Hepatocyte (in vitro differentiated cells): ENCODE measurements at regions not wholly inside any gene's neighbourhood (a gene's known extent, or its start where the extent isn't known, plus 50 kb on each side); places are given as distances from the start of the nearest gene placed in this dataset.

Experiments
- CTCF ChIP-seq: fragments of 200-600 bp; sonication (generic); IDR thresholded peaks from 2 replicates; pipeline ENCODE4 v1.5.1; 2016; ENCODE audit warnings: antibody characterized with exemption, mild to moderate bottlenecking; ENCODE audit not compliant: poor library complexity
- EZH2 ChIP-seq: fragments of 200-600 bp; sonication (generic); IDR thresholded peaks from 2 replicates; pipeline ENCODE4 v1.6.1; 2016; ENCODE audit warnings: antibody characterized with exemption, mild to moderate bottlenecking, borderline replicate concordance
- EZH2phosphoT487 ChIP-seq: fragments of 200-600 bp; sonication (generic); IDR thresholded peaks from one replicate; pipeline ENCODE4 v1.6.1; 2018; ENCODE audit warnings: antibody characterized with exemption, mild to moderate bottlenecking, low read depth, moderate library complexity; ENCODE audit not compliant: unreplicated experiment, severe bottlenecking

- TF ChIP-seq CTCF, result peak; percentile 65
- TF ChIP-seq EZH2, result no peak
- TF ChIP-seq EZH2phosphoT487, result no peak
Observed at GRCh38 chrX:101799387-101799786, 132.4 kb downstream of the ZMAT1 start.
